HG03066 (cell line): ENCODE measurements at regions not wholly inside any gene's neighbourhood (a gene's known extent, or its start where the extent isn't known, plus 50 kb on each side); places are given as distances from the start of the nearest gene placed in this dataset.

Source experiments
- ATAC-seq: cut with Tn5 transposase; IDR thresholded peaks from one replicate; pipeline ENCODE4 v1.9.1; 2021; ENCODE audit warnings: low read depth; ENCODE audit not compliant: unreplicated experiment

- ATAC-seq: no peak
These were observed 56.4 kb downstream of the CRYGS start for GRCh38 chr3:186487819-186488218.

DNA sequence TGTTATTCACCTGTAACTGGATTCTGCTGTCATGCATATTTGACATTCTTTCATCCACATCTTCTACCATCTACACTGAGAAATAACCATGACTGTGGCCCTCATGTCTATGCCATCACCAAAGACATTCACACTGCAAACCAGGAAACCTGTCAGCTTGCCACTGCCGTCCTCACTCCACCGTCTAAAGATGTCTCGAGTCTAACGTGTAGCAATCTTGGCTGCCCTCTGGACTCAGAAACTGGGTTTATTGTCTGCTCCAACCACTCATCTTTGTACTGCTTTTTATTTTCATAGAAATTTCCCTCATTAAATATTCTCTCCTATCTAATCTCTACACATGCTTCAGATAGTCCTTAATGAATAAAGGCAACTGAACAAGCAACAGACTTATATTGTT is 57.1 kb downstream of the CRYGS start:
- no peak for ATAC-seq

GRCh38 chr3:186483611-186484340 is 60.4 kb downstream of the CRYGS start:
- no peak for ATAC-seq

DNA sequence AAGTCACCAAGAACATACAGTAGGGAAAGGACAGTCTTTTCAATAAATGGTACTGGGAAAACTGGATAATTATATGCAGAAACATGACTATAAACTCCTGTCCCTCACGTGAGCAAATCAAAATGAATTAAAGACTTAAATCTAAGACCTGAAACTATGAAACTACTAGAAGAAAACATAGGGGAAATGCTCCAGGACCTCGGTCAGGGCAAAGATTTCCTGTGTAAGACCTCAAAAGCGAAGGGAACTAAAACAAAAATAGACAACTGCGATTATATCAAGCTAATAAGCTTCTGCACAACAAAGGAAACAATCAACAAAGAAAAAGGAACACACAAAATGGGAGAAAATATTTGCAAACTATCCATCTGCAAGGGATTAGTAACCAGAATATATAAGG is 62.7 kb downstream of the CRYGS start:
- no peak for ATAC-seq

GRCh38 chr3:186477876-186478275 is 66.3 kb downstream of the CRYGS start:
- no peak for ATAC-seq

GRCh38 chr3:186477033-186477432 is 67.1 kb downstream of the CRYGS start:
- no peak for ATAC-seq

DNA sequence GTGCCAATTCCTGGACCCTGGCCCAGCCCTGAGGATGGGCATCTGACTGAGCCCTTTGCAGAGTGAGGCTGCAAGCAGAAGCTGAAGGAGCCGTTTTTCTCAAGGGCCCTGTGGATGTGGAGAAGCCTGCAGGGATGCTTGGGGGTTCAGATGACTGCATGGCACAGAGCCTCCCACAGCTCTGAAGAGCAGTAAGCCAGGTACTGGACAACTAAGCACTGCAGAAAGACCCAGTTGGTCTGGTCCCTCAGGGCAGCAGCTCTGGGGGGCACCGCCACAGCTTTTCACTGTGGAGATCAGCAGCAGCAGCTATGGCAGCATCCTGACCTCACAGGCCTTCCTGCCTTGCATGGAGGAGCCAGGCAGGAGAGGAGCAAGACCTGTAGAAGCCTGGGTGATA is 67.6 kb downstream of the CRYGS start:
- no peak for ATAC-seq

DNA sequence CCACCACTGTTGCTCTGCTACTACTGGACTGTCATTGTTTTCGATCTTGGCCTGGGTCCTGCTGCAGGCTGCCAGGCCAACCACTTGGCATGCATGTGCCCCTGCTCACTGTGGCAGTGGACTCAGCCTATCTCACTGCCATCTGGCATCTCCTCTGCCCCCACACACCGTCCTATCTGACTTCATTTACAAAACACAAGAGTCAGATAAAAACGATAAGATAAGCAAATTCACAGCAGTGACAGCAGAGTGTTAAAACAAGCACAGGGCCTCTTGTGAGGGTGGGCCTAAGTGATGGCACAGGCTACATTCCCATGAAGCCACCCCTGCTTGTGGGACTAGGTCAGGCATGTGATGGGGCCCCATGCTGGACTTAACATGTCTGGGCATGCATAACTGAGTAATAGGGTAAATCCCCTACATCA is 68.1 kb downstream of the CRYGS start:
- ATAC-seq: no peak

GRCh38 chr3:186473166-186473565 is 71.0 kb downstream of the CRYGS start:
- no peak for ATAC-seq

GRCh38 chr3:186472456-186473008 is 71.6 kb downstream of the CRYGS start:
- no peak for ATAC-seq

DNA sequence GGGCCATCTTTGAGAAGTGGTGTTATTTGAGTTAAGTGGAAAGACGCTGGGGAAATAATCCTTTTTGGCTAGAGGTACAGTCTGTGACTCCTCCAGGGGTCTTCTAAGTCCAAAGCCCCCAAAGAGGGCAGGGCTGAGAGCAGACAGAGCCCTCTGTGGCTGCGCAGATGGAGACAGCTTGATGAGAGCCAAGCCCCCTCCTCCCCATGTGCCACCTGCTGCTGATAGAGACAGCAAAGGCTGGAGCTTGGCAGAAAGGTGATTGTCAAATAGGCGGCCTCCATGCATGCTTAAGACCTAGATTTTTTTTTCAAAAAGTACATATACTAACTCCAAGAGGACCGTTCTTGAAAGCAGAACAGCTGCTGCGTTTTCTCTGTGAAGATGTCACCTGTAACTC is 72.4 kb downstream of the CRYGS start:
- ATAC-seq: no peak

GRCh38 chr3:186469525-186469924 is 74.7 kb downstream of the CRYGS start:
- ATAC-seq: no peak

- ATAC-seq: no peak
These were observed 76.2 kb downstream of the CRYGS start for GRCh38 chr3:186467969-186468368.

DNA sequence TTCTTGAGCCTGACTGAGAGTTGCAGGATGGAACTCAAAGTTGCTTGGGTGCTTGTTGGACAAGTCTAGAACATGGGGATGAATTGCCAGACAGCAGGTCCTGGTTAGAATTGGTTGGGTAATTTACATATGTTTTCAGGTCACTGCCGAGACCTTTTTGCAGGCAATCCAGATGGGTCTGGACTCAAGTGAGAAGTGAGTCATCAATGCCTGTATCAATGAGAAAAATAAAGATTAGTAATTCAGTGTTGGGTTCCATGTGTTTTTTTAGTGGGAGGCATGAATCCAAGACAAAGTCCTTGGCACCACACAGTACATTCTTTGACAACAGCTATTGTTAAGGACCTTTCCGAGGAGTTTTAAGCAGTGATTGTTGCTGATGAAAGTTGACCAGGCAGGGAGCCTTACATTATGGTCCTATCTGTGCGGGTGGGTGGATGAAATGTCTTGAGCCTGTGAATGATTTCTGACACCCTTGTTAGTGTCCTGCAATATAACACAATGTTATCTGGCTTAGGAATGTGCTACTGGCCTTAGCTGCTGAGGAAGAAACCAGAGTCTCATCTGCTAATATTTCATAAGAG is 77.7 kb downstream of the CRYGS start:
- no peak for ATAC-seq

DNA sequence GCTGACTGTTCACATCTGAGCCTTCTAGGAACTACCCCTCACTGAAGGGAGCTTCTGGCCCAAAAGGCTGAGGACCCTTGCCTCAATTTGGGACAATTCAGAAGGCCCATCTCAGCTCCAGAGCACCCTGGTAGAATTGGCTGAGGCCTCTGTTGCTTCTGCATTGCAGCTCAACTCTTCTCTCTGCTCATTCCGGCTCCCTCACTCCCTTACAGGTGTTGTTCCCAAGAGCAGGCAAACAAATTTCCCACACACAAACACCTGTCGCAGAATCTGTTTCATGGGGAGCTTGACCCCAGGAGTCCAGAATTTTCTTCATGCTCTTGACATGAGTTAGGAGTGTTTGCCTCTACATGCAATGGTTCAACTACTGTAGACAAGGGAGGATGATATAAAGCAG is 78.7 kb downstream of the CRYGS start:
- ATAC-seq: no peak

GRCh38 chr3:186464424-186465093 is 79.6 kb downstream of the CRYGS start:
- ATAC-seq: no peak

GRCh38 chr3:186461141-186461540 is 83.0 kb downstream of the CRYGS start:
- no peak for ATAC-seq

DNA sequence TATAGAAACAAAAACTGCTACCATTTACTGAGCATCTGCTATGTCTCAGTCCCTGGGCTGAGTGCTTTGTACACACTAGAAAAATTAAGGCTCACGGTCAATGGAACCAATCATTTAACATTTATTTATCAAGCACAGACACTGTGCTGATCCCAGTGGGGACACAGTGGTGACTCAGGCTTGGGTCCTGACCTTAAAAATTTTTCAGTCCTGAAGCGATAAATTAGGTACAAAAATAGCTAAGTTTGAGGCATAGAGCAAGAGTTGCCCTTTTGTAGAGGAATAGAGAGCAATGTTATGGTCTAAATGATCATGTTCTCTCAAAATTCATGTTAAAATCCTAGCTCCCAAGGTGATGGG is 85.1 kb downstream of the CRYGS start:
- no peak for ATAC-seq

DNA sequence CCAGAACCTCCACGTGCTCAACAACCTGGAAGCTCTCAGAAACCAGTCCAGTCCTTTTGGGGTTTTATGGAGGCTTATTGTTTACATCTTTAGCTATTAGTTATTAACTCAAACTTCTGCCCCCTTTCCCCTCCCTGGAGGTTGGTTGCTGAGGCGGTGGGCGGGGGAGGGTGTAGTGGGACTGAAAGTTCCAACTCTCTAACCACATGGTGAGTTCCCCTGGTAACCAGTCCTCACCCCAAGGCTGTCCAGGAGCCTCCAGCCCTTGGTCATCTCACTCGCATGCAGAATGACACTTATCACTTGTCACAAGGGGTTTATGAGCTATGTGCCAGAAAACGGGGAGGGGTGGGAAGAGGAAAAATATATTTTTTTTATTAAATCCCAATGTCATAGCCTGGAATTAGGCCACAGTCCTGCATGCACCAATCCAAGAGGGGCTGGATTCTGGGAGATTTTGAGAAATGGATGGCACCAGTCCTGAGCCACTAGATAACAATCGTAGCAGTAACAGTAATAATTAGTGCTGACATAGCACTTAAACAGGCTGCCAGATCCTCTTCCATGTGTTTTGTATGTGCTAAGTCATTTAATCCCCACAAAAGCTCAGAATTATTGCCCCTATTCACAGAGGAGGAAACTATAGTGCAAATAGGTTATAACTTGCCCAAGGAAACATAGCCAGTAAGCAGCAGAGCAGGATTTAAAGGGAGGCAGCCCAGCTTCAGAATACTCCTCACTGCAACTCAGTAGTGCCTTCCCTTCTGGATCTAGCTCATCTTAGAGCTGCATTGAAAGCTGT is 85.7 kb downstream of the CRYGS start:
- ATAC-seq: no peak

DNA sequence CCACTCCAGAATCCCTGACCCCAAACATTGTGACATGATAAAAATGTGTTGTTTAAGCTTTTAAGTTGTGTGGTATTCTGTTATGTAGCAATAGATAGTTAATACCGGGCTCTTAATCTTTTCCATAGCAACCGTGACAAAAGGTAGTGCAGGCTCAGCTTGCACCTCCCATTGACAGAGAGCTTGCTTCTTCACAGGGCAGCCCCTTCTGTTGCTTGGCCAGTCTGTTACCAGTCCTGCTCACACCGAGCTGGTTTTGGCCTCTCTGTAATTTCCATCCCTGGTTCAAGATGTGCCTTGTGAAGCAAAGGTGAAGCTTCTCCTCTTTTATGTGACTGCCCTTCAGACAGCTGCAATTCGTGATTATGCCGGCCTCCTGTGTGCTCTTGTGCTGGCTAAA is 86.9 kb downstream of the CRYGS start:
- ATAC-seq: no peak

- ATAC-seq: no peak
These were observed 87.4 kb downstream of the CRYGS start for GRCh38 chr3:186456731-186457191.
